Gastrocnemius medialis (tissue), 4 donors: ENCODE measurements at regions not wholly inside any gene's neighbourhood (a gene's known extent, or its start where the extent isn't known, plus 50 kb on each side); places are given as distances from the start of the nearest gene placed in this dataset.
"Not testable (repeated sequence)": the region's sequence is repeated elsewhere in the genome, so short reads cannot be mapped to it uniquely, and the experiment has no call there.

ENCODE experiments used
- POLR2A ChIP-seq, 2 donors: fragments of 450-650 bp; IDR thresholded peaks; one replicate each; pipeline ENCODE4 v1.6.1; 2017; ENCODE audit warnings: antibody characterized with exemption in 2 of 2, mild to moderate bottlenecking in 2 of 2, moderate library complexity in 2 of 2
- TF ChIP-seq, protein P1 (sequence below), 5 experiments: fragments of 450-650 bp in 3 of 5; fragments of 200-600 bp in 2 of 5; sonication (generic) in 2 of 5; IDR thresholded peaks in 4 of 5; conservative IDR thresholded peaks in 1 of 5; 1 replicate in 4 of 5; 2 replicates in 1 of 5; pipeline ENCODE4 v1.5.1; 2016 to 2019; ENCODE audit warnings: antibody characterized with exemption in 5 of 5, mild to moderate bottlenecking in 3 of 5, moderate library complexity in 3 of 5

DNA sequence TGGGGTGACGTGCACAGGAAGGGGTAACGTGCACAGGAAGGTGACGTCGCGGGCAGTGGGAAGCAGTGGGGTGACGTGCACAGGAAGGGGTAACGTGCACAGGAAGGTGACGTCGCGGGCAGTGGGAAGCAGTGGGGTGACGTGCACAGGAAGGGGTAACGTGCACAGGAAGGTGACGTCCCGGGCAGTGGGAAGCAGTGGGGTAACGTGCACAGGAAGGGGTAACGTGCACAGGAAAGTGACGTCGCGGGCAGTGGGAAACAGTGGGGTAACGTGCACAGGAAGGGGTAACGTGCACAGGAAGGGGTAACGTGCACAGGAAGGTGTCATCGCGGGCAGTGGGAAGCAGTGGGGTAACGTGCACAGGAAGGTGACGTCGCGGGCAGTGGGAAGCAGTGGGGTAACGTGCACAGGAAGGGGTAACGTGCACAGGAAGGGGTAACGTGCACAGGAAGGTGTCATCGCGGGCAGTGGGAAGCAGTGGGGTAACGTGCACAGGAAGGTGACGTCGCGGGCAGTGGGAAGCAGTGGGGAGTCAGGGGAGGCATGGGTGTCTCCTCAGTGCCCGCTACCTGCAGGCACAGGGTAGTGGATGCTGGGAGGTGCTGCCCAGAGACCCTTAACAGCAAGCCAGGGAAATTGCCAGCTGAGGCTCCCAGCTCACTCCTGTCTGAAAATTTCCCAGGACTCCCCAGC, 68.0 kb upstream of the CTBP2 start:
- not testable (repeated sequence) for TF ChIP-seq POLR2A (IDR thresholded peaks at IDR 0.05)
- TF ChIP-seq, protein P1, sequence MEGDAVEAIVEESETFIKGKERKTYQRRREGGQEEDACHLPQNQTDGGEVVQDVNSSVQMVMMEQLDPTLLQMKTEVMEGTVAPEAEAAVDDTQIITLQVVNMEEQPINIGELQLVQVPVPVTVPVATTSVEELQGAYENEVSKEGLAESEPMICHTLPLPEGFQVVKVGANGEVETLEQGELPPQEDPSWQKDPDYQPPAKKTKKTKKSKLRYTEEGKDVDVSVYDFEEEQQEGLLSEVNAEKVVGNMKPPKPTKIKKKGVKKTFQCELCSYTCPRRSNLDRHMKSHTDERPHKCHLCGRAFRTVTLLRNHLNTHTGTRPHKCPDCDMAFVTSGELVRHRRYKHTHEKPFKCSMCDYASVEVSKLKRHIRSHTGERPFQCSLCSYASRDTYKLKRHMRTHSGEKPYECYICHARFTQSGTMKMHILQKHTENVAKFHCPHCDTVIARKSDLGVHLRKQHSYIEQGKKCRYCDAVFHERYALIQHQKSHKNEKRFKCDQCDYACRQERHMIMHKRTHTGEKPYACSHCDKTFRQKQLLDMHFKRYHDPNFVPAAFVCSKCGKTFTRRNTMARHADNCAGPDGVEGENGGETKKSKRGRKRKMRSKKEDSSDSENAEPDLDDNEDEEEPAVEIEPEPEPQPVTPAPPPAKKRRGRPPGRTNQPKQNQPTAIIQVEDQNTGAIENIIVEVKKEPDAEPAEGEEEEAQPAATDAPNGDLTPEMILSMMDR (IDR thresholded peaks at IDR 0.05 in 4 of 5, conservative IDR thresholded peaks at IDR 0.05 in 1 of 5), result not testable (repeated sequence)
